ENCODE measurements at regions not wholly inside any gene's neighbourhood (a gene's known extent, or its start where the extent isn't known, plus 50 kb on each side); places are given as distances from the start of the nearest gene placed in this dataset.

DNA sequence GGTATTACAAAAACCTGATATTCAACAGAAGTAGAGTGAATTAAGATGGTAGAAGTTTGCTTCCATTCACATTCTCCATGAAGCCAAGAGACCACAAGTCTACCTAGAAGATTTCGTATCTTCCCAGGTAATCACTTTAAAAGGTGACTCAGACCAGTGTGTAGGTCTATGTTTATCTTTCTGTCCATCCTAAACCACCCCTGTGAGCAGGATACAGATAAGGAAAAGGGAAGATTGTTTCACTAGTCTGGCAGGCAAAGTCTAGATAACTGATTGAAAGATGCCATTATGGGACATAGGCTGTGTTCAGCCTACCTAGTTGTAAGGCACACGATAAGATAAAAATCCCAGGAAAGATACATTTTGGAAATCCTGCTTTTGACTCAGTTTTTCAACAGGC is 244.3 kb upstream of the NWD2 start:
- DNase-seq: no peak

DNA sequence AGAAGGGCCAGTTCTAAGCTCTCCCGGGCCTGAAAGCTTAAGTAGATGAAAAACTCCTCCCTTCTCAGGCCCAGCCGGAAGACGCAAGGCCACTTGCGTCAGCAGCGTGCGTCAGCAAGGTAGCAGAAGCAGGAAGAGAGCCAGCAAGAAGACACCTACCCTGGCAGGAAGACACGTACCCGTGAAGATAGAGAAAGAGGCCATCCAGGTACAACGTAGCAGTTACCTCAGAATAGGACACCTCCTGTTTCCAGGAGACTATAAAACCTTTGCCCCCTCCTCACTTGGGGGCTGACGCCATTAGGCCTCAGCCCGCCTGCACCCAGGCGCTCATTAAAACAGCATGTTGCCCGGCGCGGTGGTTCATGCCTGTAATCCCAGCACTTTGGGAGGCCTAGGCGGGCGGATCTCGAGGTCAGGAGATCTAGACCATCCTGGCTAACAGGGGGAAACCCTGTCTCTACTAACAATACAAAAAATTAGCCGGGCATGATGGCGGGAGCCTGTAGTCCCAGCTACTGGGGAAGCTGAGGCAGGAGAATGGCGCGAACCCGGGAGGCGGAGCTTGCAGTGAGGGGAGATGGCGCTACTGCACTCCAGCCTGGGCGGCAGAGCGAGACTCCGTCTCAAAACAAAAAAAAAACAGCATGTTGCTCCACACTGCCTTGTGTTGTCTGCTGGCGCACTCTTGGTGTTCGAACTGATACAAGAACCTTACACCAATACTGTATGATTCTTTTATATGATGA is 242.7 kb upstream of the NWD2 start:
- no peak for DNase-seq

DNA sequence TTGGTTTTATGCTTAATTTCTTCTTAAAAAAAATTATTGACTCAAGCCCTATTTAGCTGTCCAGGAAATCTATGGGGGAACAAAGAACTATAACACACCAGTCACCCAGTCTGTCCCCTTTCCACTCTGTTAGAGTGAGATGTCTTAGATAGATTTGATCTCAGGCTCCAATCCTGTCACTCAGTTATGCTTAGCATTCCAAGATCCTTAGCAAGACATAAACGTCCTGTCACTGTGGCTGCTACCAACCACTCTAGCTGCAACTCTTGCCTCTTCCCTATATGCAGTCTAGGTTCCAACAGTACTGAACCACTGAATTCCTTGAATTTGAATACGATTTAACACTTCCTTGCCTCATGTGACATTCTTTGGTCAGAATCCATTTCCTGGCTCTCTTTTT is 241.9 kb upstream of the NWD2 start:
- no peak for DNase-seq

DNA sequence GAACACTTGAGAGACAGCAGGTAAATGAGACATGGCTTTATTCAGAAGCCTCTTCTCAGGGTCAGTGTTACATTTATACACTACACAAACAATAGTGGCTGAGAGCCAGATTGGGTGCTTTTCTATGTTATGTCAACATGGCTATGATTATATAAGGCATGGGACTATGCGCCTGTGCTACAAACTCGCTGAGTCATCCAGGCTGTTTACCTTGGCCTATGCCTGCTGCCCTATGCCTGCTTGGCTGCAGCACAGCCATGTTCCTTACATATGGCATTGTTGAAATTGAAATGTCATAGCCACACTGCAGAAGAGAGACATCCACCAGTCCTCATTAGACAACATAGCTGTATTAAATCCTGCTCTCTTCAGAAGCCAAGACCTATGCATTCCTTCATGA is 236.3 kb upstream of the NWD2 start:
- no peak for DNase-seq

DNA sequence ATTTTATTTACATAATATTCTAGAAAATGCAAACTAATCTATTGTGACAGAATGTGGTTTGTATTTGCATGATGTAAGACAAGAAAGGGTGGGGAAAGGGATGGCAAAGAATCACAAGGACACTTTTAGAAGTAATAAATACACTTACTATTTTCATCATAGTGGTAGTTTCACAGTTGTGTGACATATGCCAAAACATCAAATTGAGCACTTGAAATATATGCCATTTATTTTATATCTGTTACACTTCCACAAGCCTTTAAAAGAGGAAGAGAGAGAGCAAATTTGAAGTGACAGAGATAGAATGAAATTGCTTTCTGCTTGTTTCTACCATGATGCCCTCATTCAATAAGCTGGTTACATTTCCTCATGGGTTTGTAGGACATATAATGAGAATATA is 230.0 kb upstream of the NWD2 start:
- DNase-seq: no peak

DNA sequence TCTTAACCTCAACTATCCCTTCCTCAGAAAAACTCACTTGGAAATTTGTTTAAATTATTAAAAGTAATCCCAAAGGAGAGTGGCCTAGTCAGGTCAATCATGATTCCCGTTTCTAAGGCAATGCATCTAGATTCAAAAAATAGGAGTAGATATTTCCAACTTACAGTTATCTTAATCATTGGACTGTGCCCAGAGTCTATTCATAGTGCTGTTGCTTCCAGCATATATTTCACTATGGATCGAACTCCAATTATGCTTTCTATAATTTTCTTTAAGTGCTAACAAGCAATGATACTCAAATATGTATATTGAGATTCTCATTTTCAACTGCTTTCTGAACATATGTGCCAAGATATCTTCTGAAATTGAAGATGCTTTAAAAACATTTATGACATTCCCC is 229.2 kb upstream of the NWD2 start:
- no peak for DNase-seq

DNA sequence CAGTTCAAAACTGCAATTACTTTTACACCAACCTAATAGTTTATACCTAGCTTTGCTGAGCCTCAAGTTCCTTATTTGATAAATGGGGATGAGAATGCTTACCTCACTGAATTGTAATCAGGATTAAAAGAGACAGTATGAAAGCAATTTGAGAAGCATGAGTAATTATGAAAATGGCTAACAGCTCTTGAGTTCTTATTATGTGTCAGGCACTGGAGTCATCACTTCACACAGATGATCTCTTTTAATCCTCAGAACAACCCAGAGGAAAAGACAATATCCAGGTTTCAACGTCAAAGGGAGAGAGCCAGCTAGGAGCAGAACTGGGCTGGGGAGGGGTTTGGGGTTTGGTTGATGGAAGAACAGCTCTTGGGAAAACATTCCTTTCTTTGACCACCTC is 221.0 kb upstream of the NWD2 start:
- DNase-seq: no peak

DNA sequence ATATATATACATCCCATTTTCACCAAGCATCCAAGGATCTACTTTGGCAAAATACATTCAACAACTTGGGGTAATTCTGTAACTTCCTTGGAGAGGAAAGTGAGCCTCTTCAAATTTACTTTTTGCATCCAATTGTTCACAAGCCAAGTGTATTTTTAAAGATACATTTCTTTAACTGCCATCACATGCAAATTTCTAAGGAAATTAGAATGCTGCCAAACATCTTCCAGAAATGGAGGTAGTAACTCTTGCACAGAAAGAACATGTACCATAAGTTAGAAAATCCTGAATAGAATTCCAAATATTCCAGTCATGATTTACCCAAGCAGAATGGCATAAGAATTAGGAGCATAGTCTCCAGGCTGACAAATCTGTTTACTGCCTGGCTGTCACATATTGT is 220.5 kb upstream of the NWD2 start:
- DNase-seq: no peak

DNA sequence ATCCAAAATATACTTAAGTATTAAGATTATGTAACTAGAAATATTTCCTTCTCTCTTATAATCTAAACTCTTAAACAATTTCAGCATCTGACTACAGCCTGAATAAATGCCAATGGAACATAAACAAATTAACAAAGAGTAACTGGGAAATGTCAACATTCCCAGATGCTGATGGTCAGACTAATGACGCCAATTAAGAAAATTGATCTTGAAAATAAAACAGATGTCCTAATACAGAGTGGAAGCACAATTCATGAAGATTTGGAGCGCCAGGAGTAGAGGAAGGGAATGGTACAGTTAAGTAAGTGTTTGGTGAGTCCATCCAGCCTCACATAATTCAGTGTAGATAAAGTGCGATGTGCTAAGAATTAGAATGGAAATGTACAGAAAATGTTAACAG is 203.7 kb upstream of the NWD2 start:
- DNase-seq: no peak

DNA sequence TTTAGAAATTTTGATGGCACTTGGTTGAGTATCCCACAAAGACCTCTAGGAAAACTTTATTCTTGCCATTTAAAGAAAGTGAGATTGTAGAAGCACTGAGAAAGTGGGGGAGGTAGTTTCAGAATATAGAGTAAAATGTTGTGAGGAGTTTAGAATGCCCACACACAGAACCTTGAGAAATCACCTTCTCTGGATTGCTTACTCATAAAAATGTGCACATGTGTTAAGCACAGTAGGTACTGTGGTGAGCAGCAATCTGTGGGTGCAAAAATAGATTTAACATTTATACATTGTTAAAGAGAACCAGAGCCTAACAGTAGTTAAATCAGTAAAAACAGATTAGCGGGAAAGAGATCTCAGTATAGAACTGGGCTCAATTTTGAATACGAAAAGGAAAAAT is 201.2 kb upstream of the NWD2 start:
- DNase-seq: no peak

DNA sequence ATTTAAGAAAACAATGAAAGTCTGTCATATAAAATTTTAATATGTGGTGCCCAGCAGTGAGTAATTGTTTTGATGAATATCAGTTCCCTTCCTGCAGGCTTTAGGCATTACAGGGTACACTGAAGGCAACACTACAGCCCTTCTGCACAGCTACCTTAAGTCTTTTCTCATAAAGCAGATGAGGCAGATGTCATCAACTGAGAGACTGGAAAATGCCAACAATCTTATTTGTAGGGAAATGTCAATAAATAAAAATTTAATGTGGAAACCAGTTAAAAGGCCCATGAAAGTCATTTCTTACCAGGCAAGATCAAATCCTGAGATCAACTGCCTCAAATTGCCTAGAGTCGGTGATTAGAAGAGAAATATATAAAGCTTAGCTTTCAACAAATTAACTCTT is 193.4 kb upstream of the NWD2 start:
- no peak for DNase-seq

DNA sequence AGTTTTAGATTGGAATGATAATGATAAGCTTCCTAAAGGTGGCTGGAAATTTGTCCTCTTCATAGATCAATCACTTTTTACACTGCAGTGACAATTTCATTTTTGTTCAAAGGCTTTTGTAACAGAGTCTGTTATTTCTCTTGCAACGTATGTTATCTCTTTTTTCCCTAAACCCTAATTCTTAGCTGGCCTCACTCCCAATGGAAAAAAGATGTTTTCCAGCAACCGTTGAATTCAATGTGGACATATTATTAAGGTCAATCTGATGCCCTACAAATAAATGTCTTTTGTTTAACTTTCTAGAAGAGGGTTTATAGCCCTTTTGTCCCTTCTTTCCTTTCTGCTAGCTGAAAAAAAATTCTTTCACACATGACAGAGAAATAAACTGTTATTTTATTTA is 192.7 kb upstream of the NWD2 start:
- DNase-seq: no peak

DNA sequence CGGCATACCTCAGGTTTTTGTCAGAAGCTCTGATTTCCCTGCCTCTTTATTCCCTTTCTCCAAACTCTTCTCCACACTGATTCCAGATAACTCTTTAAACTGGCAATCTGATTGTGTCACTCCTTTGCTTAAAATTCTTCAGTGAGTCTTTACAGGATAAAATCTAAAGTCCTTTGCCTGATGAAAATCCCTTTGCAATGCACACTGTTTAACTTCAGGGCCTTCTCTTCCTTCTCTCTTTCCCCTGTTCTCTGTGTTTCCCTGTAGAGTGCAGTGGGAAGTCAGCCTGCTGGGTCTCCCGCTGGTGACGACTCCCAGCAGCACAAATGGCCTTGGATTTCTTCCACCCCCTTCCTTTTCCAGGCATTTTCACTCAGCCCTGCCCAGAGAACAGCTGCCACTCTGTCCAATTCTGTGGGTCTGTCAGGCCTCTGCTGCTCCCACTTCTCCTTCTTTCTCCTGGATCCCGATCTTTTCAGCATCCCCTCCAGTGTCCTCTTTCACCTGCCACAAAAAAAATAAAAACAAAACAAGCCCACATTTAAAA is 189.9 kb upstream of the NWD2 start:
- no peak for DNase-seq

DNA sequence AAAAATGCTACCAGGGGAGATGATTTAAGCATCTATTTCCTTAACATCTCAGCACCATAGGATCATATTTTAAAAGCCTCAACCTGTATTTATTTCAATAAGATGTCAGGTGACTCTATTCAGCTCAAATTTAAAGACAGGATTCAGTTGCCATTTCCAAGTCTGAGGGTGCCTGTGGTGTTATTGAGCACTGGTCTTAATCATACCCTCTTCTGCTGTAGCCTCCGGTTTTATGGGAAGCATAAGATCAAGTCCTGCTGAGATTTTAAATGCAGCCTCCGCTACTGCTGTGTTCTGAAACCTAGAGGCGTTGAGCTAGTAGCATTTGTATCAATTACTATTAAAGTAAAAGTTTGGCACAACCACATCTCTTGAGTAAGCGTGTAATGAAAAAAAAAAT is 185.7 kb upstream of the NWD2 start:
- DNase-seq: no peak

DNA sequence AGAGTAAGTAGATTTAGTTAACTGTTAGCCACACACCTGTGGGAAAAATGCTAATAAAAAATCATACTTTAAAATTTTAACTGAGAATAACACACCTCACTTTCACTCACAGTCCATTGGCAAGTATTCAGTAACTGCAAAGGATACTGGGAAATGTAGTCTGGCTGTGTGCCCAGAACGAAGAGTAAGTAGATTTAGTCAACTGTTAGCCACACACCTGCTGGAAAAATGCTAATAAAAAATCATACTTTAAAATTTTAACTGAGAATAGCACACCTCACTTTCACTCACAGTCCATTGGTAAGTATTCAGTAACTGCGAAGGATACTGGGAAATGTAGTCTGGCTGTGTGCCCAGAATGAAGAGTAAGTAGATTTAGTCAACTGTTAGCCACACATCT is 178.4 kb upstream of the NWD2 start:
- DNase-seq: no peak

DNA sequence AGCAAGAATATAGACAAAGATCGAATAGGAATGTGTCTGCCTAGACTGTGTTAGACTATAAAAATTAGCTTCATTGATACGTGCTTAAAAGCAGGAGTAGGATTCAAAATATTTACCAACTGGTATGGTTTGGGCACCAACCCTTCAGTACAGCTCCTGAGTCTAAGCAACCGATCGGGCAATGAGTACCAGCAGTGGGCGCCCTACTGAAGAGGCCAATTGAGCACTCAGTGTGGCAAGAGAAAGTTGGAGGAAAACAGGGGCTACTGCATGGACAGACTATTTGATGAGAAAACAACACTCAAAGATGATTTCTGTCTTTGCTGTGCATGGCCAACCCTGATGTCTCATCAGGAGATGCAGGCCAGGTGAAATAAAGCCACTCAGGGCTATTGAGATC is 176.0 kb upstream of the NWD2 start:
- no peak for DNase-seq

DNA sequence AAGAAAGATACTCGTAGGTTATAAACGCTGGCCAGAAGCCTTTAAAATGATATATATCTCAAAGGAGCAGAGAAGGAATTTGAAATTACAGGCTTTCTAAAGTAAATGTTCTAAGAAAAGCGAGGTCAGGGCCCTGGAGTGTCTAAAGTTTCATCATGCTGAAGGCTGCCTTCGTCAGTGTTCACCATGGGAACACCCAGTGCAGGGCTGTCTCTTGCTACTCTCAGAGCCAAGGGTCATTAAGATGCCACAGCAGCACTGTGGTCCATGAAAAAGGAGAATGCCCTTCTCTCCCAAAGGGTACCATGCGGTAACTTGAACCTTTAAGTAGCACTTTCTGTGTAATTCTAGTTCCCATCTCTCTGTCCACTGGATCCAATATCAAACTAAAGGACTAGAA is 174.5 kb upstream of the NWD2 start:
- DNase-seq: no peak

DNA sequence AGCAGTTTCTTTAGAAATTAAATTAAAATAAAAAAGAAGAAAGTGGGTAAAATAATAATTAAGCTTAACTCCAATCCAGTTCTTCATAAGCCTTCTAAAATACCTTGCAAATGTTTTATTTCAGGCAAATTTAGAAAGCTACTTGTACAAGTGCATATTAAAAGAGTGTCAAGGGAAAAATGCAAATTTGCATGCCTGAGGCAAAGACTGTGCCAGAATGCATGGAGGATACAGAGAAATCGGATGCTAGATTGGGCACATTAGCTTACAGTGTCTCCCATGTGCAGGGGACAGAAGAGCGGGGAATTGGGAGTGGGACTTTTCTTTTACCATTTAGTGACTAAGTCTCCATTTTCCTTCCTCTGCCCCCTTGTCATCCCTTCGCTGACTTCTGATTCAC is 173.0 kb upstream of the NWD2 start:
- no peak for DNase-seq

DNA sequence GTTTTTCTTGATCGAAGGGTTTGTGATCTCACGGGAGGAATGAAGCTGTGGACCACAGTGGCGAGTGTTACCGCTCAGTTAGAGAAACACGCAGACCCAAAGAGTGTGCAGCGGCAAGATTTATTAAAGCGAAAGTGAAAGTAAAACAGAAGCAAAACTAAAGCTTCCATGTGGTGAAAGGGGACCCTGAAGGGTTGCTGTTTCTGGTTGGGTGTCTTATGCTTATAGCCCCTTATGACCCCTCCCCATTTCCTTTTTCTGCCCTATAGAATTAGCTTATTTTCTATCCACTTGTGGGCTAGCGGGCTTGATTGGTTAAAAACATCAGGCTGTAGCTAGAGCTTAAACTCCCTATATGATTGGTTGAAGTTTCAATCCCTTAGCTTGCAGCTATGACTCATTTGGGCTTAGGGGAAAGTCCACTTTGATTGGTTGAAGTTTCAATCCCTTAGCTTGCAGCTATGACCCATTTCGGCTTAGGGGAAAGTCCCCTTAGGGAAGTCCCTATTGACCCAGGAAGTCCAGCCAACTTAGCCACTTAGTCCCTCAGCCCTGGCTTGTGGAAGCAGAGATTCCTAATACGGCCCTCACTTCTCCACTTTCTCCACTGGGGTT is 171.2 kb upstream of the NWD2 start:
- DNase-seq: no peak

DNA sequence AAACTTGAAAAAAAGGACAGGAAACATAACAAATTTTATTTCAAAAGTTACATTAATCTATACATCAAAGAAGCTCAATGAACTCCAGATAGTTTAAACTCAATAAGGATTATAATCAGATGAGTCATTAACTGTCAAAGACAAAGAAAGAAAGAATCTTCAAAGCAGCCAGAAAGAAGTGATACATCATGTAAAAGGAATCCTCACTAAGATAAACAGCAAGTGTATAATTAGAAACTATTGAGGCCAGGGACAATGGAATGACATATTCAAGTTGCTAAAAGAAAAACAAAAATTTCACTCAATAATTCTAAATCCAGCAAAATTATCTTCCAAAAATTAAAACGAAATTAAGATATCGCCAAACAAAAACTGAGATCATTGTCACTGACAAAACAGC is 161.6 kb upstream of the NWD2 start:
- DNase-seq: no peak

DNA sequence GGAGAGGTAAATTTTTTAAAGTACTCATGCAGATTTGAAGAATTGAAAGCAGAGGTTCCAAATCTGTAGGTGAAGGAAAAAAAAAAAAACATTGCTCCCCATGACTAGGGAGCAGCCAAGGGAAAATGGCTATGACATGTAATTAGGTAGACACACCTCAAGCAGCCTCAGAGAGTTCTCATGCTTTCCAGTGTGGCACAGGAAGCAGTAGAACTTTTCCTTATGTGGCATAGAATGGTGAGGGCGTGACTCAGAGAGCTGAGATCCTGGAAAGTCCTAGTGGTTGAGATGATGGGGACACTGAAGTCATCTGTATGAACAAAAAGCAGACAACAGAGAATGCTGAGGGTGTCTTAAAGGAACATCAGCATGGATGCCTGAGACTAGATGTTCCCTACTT is 148.6 kb upstream of the NWD2 start:
- no peak for DNase-seq

DNA sequence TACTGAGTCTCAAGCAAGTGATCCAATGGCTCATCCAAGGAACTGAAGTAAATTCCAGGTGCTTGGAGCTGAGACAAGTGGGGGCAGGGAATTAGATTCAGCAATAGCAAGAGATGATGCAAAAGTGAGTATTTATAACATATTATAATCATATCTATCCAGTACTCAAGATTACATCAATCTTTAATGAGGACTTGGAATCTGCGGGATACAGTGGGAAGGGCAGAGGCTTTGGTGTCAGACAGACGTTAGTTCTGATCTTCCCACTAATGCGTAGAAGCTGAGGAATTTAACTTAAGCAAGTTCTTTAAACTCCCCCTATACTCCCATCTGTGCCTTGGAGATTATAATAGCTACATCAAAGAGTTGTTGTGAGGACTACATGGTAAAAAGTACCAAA is 143.4 kb upstream of the NWD2 start:
- DNase-seq: no peak

DNA sequence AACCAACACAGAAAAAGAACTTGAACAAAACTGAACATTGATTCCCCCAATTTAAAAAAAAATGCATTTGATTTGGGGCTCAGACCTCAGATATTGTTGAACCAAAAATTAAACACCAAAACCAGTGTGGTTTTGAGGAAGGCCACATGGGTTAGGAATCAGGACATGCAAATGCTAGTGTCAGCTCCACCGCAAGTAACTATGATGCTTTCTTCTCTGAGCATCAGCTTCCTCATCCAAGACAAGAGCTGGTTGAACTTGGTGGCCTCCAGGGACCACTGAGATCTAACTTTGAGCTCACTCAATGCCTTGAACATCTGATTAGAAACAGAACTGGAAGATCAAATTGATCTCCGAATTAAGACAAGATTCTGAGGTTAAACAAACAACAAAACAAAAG is 142.9 kb upstream of the NWD2 start:
- DNase-seq: no peak

DNA sequence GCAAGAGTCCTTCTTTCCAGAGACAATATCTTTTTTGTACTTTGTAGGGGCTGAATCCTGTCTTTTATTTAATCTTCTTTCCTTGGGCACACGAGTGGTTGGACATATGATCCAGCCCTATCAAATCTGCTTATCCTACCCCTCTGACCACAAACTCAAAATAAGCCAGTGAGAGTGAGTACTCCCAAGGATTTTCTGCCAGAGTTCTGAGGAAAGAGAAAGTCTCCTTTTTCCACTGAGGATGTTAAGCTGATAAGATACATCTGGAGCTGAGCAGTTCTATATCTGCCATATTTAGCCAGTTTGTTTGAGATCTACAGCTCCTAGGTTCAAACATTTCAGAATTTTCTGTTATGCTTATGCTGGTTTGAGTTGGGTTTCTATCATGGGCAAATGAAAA is 134.8 kb upstream of the NWD2 start:
- DNase-seq: no peak

DNA sequence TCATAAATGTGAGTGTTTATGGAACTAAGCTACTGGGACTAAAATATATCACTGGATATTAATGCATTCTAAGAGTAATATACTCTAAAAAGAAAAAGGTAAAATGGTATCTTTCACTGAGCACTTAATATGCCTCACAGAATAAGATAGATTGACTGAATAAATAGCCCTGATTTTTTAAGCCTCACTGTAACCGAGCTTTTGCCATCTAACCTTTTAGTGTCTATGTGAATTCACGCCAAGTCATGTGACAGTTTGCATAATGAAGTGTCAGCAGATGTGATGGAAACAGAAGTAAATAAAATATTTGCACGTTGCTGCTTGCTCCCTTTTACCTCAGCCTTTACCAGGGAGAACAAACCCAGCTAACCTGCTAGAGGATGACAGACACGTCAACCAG is 119.7 kb upstream of the NWD2 start:
- no peak for DNase-seq

Measured in activated gamma-delta T cell treated with Interleukin-2 at 50 U/mL for 16 hours (primary cell).